Upper lobe of left lung (tissue), 4 donors: ENCODE measurements at regions not wholly inside any gene's neighbourhood (a gene's known extent, or its start where the extent isn't known, plus 50 kb on each side); places are given as distances from the start of the nearest gene placed in this dataset.

Source experiments
- CTCF ChIP-seq, 6 experiments: fragments of 450-650 bp in 4 of 6; fragments of 200-600 bp in 2 of 6; sonication (generic) in 2 of 6; IDR thresholded peaks; one replicate each; pipeline ENCODE4 v1.5.1; 2016 to 2019; ENCODE audit warnings: antibody characterized with exemption in 6 of 6
- POLR2A ChIP-seq, 4 donors: fragments of 450-650 bp; IDR thresholded peaks; one replicate each; pipeline ENCODE4 v1.5.1; 2016 to 2017; ENCODE audit warnings: antibody characterized with exemption in 4 of 4, mild to moderate bottlenecking in 2 of 4
- POLR2AphosphoS5 ChIP-seq, 2 donors: sonication (generic); formaldehyde crosslinking; IDR thresholded peaks; one replicate each; pipeline ENCODE4 v1.5.1; 2017; ENCODE audit warnings: antibody characterized with exemption in 2 of 2

DNA sequence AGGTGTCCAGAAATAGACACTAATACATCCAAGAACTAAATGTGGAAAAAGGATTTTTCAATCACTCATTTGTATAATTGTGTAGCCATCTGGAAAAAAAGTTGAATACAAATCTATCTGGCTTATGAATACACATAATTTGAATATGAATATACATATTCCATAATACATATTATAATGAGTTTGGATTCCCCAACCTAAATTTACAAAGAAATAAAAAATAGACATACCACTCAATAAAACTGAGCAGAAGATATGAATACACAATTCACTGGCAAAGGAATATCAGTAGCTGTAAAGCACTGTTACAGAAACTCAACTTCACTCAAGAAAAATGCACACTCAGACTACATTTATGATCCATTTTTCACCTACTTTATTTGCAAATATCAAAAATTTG, 121.9 kb upstream of the EDIL3 start:
- TF ChIP-seq CTCF (IDR thresholded peaks at IDR 0.05) (no peak), POLR2AphosphoS5 (IDR thresholded peaks at IDR 0.05) (no peak), POLR2A (IDR thresholded peaks at IDR 0.05) (no peak)
